CD8-positive, alpha-beta memory T cell (primary cell): ENCODE measurements at regions not wholly inside any gene's neighbourhood (a gene's known extent, or its start where the extent isn't known, plus 50 kb on each side); places are given as distances from the start of the nearest gene placed in this dataset.

Experiments
- CTCF ChIA-PET: fragments of 350-600 bp; sonication (Branson Sonifier 250); formaldehyde crosslinking; loops from one replicate; lab custom pipeline; 2021; ENCODE audit warnings: antibody characterized with exemption; lab: Charles Lee
- POLR2A ChIA-PET: fragments of 350-600 bp; sonication (Branson Sonifier 250); formaldehyde crosslinking; loops from one replicate; lab custom pipeline; 2021; ENCODE audit warnings: antibody characterized with exemption; lab: Charles Lee
- DNase-seq, 5 donors: peaks; one replicate each; pipeline versions ENCODE4 v3.0.0 to v3.0.0-alpha.2; 2020 to 2022; ENCODE audit warnings: mixed read lengths in 1 of 5
- H3K27ac ChIP-seq: one replicate; pipeline ENCODE4 v1.7.0; 2013; ENCODE audit warnings: low read depth, mild to moderate bottlenecking, low read length, moderate library complexity
- H3K27me3 ChIP-seq: 2 replicates; pipeline ENCODE4 v1.7.0; 2013; ENCODE audit warnings: low read length, mild to moderate bottlenecking; ENCODE audit not compliant: insufficient read depth, poor library complexity, severe bottlenecking
- H3K36me3 ChIP-seq: 2 replicates; pipeline ENCODE4 v1.7.0; 2013; ENCODE audit warnings: mild to moderate bottlenecking, low read length, moderate library complexity; ENCODE audit not compliant: insufficient read depth
- H3K4me1 ChIP-seq: 2 replicates; pipeline ENCODE4 v1.7.0; 2013; ENCODE audit warnings: mild to moderate bottlenecking, low read length, moderate library complexity; ENCODE audit not compliant: insufficient read depth
- H3K4me3 ChIP-seq: 2 replicates; pipeline ENCODE4 v1.7.0; 2013; ENCODE audit warnings: mild to moderate bottlenecking, low read length
- H3K9me3 ChIP-seq: 2 replicates; pipeline ENCODE4 v1.7.0; 2013; ENCODE audit warnings: mild to moderate bottlenecking, low read length
- H3K27ac Mint-ChIP-seq, 8 donors: one replicate each; pipeline ENCODE4 v1.8.0; 2020 to 2021; ENCODE audit warnings: mixed read lengths in 8 of 8, mild to moderate bottlenecking in 6 of 8, inconsistent platforms in 3 of 8, moderate library complexity in 3 of 8
- H3K27me3 Mint-ChIP-seq, 2 donors: one replicate each; pipeline ENCODE4 v1.8.0; 2020 to 2021; ENCODE audit warnings: mixed read lengths in 2 of 2, mild to moderate bottlenecking in 1 of 2, moderate library complexity in 1 of 2
- H3K36me3 Mint-ChIP-seq, 3 donors: one replicate each; pipeline ENCODE4 v1.8.0; 2020 to 2021; ENCODE audit warnings: mixed read lengths in 3 of 3, inconsistent platforms in 1 of 3, mild to moderate bottlenecking in 1 of 3
- H3K4me1 Mint-ChIP-seq, 3 donors: one replicate each; pipeline ENCODE4 v1.8.0; 2020 to 2021; ENCODE audit warnings: mixed read lengths in 3 of 3, inconsistent platforms in 1 of 3, mild to moderate bottlenecking in 1 of 3
- H3K4me3 Mint-ChIP-seq, 7 donors: one replicate each; pipeline ENCODE4 v1.8.0; 2020 to 2021; ENCODE audit warnings: mixed read lengths in 7 of 7, mild to moderate bottlenecking in 6 of 7, moderate library complexity in 4 of 7, inconsistent platforms in 2 of 7
- H3K9me3 Mint-ChIP-seq, 5 donors: one replicate each; pipeline ENCODE4 v1.8.0; 2020 to 2022; ENCODE audit warnings: mixed read lengths in 5 of 5, mild to moderate bottlenecking in 3 of 5, moderate library complexity in 2 of 5, inconsistent platforms in 1 of 5

DNA sequence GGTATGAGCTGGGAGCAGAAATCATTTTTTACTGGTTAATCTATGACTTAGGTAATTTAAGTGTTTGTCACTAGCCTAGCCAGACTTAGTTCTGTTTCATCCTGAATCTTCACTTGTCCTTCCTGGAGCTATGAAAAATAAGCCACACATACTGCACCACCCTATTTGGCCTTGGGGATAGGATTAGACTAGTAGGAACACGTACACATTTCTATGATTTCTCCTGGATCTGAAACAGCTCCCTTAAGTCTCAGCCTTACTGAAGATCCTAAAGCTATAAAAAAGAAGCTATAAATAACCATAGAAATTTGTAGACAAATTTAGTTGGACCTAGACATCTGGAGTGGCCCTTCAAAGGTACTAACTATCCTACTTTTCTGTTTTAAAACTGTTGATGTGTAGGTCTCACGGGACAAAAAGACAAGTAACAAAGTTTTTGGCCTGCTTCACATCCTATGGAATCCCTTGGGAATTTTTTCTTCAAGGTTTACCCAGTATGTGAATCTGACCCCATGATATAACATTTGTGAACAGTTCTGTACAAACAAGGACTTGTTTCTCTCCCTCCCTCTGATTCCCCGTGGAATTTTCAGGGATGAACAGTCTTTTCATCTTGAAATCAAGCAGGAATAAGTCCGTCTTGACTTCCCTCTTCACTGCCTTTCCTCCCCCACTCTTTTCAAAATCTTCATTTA lies 275.0 kb downstream of the FAM76B start:
- POLR2A ChIA-PET: no interaction called here
- no peaks in the 10 kb centered on the region for H3K4me1 Mint-ChIP-seq
- no peak overlapping the region for H3K4me3 Mint-ChIP-seq
- Histone ChIP-seq H3K27me3 (no peaks in the 10 kb centered on the region), H3K27ac (no peak overlapping the region), H3K36me3 (no peaks in the 10 kb centered on the region), H3K4me1 (no peaks in the 10 kb centered on the region), H3K9me3 (no peaks in the 10 kb centered on the region), H3K4me3 (no peak overlapping the region)
- no peak overlapping the region for H3K27ac Mint-ChIP-seq
- CTCF ChIA-PET: no interaction called here
- no peaks in the 10 kb centered on the region for H3K36me3 Mint-ChIP-seq
- H3K27me3 Mint-ChIP-seq: peaks cover 2 to 9% of the 10 kb centered on the region in 2 donors
- DNase-seq: no peak
- H3K9me3 Mint-ChIP-seq: no peaks in the 10 kb centered on the region

DNA sequence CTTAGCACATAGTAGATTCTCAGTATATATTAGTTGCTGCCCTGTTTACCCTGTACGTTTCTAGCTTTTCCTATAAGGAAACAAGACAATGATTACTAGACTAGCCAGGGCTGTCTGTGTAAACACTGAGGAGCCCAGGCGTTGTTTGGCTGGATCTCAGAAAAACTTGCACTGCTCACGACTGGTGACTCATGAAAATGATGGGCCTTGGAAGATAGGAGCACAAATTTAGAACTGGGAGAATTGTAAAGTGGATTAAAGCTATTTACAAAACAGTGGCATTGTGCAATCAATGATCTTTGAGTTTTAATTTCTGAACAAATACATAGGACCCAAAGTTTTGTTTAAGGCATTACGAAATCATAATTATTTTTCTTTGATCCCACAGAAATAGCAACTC lies 276.9 kb downstream of the FAM76B start:
- CTCF ChIA-PET: interaction anchor here (0.7 to 1.3 kb wide), 2 partner anchors 9 to 192 kb away, joined by 3 read pairs; no protein-coding TSS in a partner anchor
- Mint-ChIP-seq H3K27ac (no peak overlapping the region), H3K4me1 (no peaks in the 10 kb centered on the region), H3K27me3 (peaks cover 2 to 9% of the 10 kb centered on the region in 2 donors), H3K36me3 (no peaks in the 10 kb centered on the region), H3K4me3 (no peak overlapping the region), H3K9me3 (no peaks in the 10 kb centered on the region)
- DNase-seq: no peak
- POLR2A ChIA-PET: no interaction called here
- Histone ChIP-seq H3K27me3 (no peaks in the 10 kb centered on the region), H3K4me1 (no peaks in the 10 kb centered on the region), H3K4me3 (no peak overlapping the region), H3K9me3 (no peaks in the 10 kb centered on the region), H3K36me3 (no peaks in the 10 kb centered on the region), H3K27ac (no peak overlapping the region)

- H3K9me3 Mint-ChIP-seq: no peaks in the 10 kb centered on the region
- H3K4me1 ChIP-seq: no peaks in the 10 kb centered on the region
- H3K4me1 Mint-ChIP-seq: no peaks in the 10 kb centered on the region
- no peak for DNase-seq
- peaks cover 2 to 9% of the 10 kb centered on the region in 2 donors for H3K27me3 Mint-ChIP-seq
- no peaks in the 10 kb centered on the region for H3K27me3 ChIP-seq
- H3K9me3 ChIP-seq: no peaks in the 10 kb centered on the region
- no peak overlapping the region for H3K4me3 ChIP-seq
- no peaks in the 10 kb centered on the region for H3K36me3 Mint-ChIP-seq
- no peak overlapping the region for H3K27ac Mint-ChIP-seq
- no peak overlapping the region for H3K27ac ChIP-seq
- no peak overlapping the region for H3K4me3 Mint-ChIP-seq
- ChIA-PET POLR2A (no interaction called here), CTCF (interaction anchor here (1.3 kb wide), 1 partner anchor 9 kb away, joined by 3 read pairs; no protein-coding TSS in a partner anchor)
- H3K36me3 ChIP-seq: no peaks in the 10 kb centered on the region
Observed at GRCh38 chr11:95512177-95512576, 277.4 kb downstream of the FAM76B start.

DNA sequence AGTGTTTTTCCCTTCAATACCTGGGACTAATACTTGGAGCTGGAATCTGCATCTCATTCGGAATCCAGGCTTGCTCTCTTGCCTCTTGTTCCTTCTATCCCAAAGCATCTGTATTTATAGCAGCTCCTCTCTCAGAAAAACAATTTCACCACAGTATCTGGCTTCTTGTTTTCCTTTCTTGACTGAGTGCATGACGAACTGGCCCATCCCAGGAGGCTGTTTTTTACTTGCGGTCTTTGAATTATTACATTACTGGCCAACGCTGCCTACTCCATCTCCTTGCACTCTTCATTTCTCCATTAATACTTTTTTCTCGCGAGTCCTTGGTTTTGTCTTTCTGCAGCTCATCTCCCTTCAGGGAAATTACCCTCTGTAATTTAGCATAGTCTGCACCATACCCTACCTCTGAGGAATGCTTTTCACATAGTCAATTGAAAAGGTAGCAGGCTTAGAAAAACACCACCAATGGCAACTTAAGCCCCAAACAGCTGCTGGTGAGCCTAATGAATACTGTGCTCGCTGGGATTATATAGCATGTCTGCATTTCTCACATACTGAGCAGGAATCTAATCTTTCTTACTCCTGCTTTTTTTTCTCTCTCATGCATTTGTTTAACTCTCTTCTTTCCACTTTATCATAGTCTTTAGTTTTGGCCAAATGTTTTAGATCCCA lies 277.4 kb upstream of the SESN3 start:
- Mint-ChIP-seq H3K9me3 (no peaks in the 10 kb centered on the region), H3K36me3 (no peaks in the 10 kb centered on the region), H3K27ac (no peak overlapping the region), H3K4me1 (no peaks in the 10 kb centered on the region), H3K4me3 (no peak overlapping the region), H3K27me3 (peaks cover 10 to 31% of the 10 kb centered on the region in 2 donors)
- Histone ChIP-seq H3K4me1 (no peaks in the 10 kb centered on the region), H3K36me3 (no peaks in the 10 kb centered on the region), H3K9me3 (no peaks in the 10 kb centered on the region), H3K4me3 (no peak overlapping the region), H3K27me3 (no peaks in the 10 kb centered on the region), H3K27ac (no peak overlapping the region)
- no peak for DNase-seq
- POLR2A ChIA-PET: no interaction called here
- CTCF ChIA-PET: interaction anchor here (1.5 kb wide), 1 partner anchor 197 kb away, joined by 3 read pairs; no protein-coding TSS in a partner anchor

GRCh38 chr11:95507794-95508193 lies 276.8 kb upstream of the SESN3 start:
- ChIA-PET CTCF (interaction anchor here (1.5 kb wide), 1 partner anchor 197 kb away, joined by 3 read pairs; no protein-coding TSS in a partner anchor), POLR2A (no interaction called here)
- Mint-ChIP-seq H3K27ac (no peak overlapping the region), H3K4me3 (no peak overlapping the region), H3K27me3 (peaks cover 12 to 36% of the 10 kb centered on the region in 2 donors), H3K4me1 (no peaks in the 10 kb centered on the region), H3K9me3 (no peaks in the 10 kb centered on the region), H3K36me3 (no peaks in the 10 kb centered on the region)
- H3K4me3 ChIP-seq: no peak overlapping the region
- no peak for DNase-seq
- no peaks in the 10 kb centered on the region for H3K4me1 ChIP-seq
- no peaks in the 10 kb centered on the region for H3K9me3 ChIP-seq
- no peaks in the 10 kb centered on the region for H3K36me3 ChIP-seq
- no peaks in the 10 kb centered on the region for H3K27me3 ChIP-seq
- no peak overlapping the region for H3K27ac ChIP-seq

DNA sequence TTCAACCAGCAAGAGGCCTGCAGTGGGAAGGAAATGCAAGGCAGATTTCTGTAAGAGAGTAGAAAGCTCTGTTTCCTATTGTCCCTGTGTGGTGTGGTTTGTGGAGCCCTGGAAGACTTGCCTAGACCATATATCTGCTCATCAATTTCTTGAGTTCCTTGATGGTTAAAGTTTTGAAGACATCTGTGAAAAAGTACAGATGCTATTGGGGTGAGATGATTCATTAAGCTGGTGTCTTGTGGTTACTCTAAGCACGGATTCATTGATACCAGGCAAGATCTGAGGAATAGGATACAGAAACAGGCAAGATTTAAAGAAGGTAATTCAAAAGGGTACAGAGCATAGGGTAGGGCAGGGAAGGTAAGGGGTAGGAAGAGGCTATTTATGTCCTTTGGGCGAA lies 275.8 kb upstream of the SESN3 start:
- H3K9me3 ChIP-seq: no peaks in the 10 kb centered on the region
- H3K27me3 ChIP-seq: no peaks in the 10 kb centered on the region
- Mint-ChIP-seq H3K4me1 (no peaks in the 10 kb centered on the region), H3K9me3 (no peaks in the 10 kb centered on the region), H3K27me3 (peaks cover 12 to 38% of the 10 kb centered on the region in 2 donors), H3K27ac (no peak overlapping the region), H3K36me3 (no peaks in the 10 kb centered on the region), H3K4me3 (no peak overlapping the region)
- H3K4me1 ChIP-seq: no peaks in the 10 kb centered on the region
- H3K27ac ChIP-seq: no peak overlapping the region
- DNase-seq: no peak
- ChIA-PET CTCF (no interaction called here), POLR2A (no interaction called here)
- H3K36me3 ChIP-seq: no peaks in the 10 kb centered on the region
- no peak overlapping the region for H3K4me3 ChIP-seq

- Mint-ChIP-seq H3K4me1 (no peaks in the 10 kb centered on the region), H3K4me3 (no peak overlapping the region), H3K9me3 (no peaks in the 10 kb centered on the region), H3K27ac (no peak overlapping the region), H3K36me3 (no peaks in the 10 kb centered on the region), H3K27me3 (peaks cover 12 to 38% of the 10 kb centered on the region in 2 donors)
- DNase-seq: no peak
- CTCF ChIA-PET: no interaction called here
- no peaks in the 10 kb centered on the region for H3K4me1 ChIP-seq
- no peaks in the 10 kb centered on the region for H3K36me3 ChIP-seq
- POLR2A ChIA-PET: no interaction called here
- no peaks in the 10 kb centered on the region for H3K9me3 ChIP-seq
- no peaks in the 10 kb centered on the region for H3K27me3 ChIP-seq
- H3K27ac ChIP-seq: no peak overlapping the region
- H3K4me3 ChIP-seq: no peak overlapping the region
Observed at GRCh38 chr11:95505927-95506426, 275.0 kb upstream of the SESN3 start.

DNA sequence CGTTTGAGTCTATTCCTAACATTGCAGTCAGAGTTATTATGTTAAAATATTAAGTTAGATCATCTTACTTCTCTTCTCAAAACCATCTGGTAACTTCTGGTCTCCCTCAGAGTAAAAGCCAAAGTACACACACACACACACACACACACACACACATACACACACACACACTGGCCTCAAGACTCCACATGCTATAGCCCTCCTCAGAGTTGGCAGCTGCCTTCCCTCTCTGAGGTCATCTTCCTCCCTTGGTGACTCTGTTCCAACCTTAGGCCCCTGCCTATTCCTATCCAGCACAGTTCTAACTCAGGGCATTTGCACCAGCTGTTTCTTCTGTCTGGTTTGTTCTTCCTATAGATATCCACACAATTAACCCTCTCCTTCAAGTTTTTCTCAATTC lies 272.0 kb upstream of the SESN3 start:
- Mint-ChIP-seq H3K27me3 (peaks cover 14 to 42% of the 10 kb centered on the region in 2 donors), H3K4me1 (no peaks in the 10 kb centered on the region), H3K9me3 (no peaks in the 10 kb centered on the region), H3K36me3 (no peaks in the 10 kb centered on the region), H3K27ac (no peak overlapping the region), H3K4me3 (no peak overlapping the region)
- Histone ChIP-seq H3K4me3 (no peak overlapping the region), H3K27me3 (no peaks in the 10 kb centered on the region), H3K27ac (no peak overlapping the region), H3K4me1 (no peaks in the 10 kb centered on the region), H3K9me3 (no peaks in the 10 kb centered on the region), H3K36me3 (no peaks in the 10 kb centered on the region)
- CTCF ChIA-PET: no interaction called here
- POLR2A ChIA-PET: no interaction called here
- DNase-seq: no peak
